Transverse colon (tissue), 4 donors: ENCODE measurements at regions not wholly inside any gene's neighbourhood (a gene's known extent, or its start where the extent isn't known, plus 50 kb on each side); places are given as distances from the start of the nearest gene placed in this dataset.
A peak's percentile ranks its signal among the peaks of the same experiment; 100 is the strongest.

Source experiments
- DNase-seq: peaks from one replicate; pipeline ENCODE4 v3.0.0-alpha.2; 2019
- H3K27ac ChIP-seq, 4 donors: fragments of 200-600 bp; sonication (generic); 2 replicates each; pipeline ENCODE4 v1.5.1; 2016 to 2018; ENCODE audit warnings: inconsistent platforms in 4 of 4
- H3K27me3 ChIP-seq: fragments of 200-600 bp; sonication (generic); 2 replicates; pipeline ENCODE4 v1.5.1; 2017; ENCODE audit warnings: inconsistent platforms
- H3K36me3 ChIP-seq, 4 donors: fragments of 200-600 bp; sonication (generic); 2 replicates each; pipeline ENCODE4 v1.5.1; 2017 to 2019; ENCODE audit warnings: inconsistent platforms in 4 of 4
- H3K4me1 ChIP-seq, 4 donors: fragments of 200-600 bp; sonication (generic); 2 replicates each; pipeline ENCODE4 v1.5.1; 2017 to 2020; ENCODE audit warnings: inconsistent platforms in 4 of 4
- H3K4me3 ChIP-seq, 4 donors: fragments of 200-600 bp; sonication (generic); 1 replicate in 1 of 4; 2 replicates in 3 of 4; pipeline versions ENCODE4 v1.5.1 to v1.6.1; 2017 to 2019; ENCODE audit warnings: inconsistent platforms in 4 of 4
- H3K9me3 ChIP-seq, 2 donors: fragments of 200-600 bp; sonication (generic); 2 replicates each; pipeline ENCODE4 v1.5.1; 2017 to 2019; ENCODE audit warnings: inconsistent platforms in 2 of 2
- CTCF ChIP-seq, 5 experiments: fragments of 200-600 bp in 3 of 5; fragments of 450-650 bp in 2 of 5; sonication (generic) in 3 of 5; IDR thresholded peaks; 1 replicate in 2 of 5; 2 replicates in 3 of 5; pipeline ENCODE4 v1.5.1; 2016 to 2017; ENCODE audit warnings: antibody characterized with exemption in 5 of 5, inconsistent platforms in 3 of 5, mild to moderate bottlenecking in 2 of 5, moderate library complexity in 1 of 5
- EP300 ChIP-seq: sonication (generic); formaldehyde crosslinking; IDR thresholded peaks from one replicate; pipeline ENCODE4 v1.6.1; 2017; ENCODE audit warnings: antibody characterized with exemption, low read depth
- POLR2A ChIP-seq: fragments of 450-650 bp; IDR thresholded peaks from one replicate; pipeline ENCODE4 v1.6.1; 2016; ENCODE audit warnings: antibody characterized with exemption, mild to moderate bottlenecking, moderate library complexity
- POLR2AphosphoS5 ChIP-seq, 3 donors: sonication (generic); formaldehyde crosslinking; IDR thresholded peaks; one replicate each; pipeline ENCODE4 v1.6.1; 2016; ENCODE audit warnings: antibody characterized with exemption in 3 of 3
- WGBS, 2 donors: methylation state at CpG; one replicate each; pipeline ENCODE4 v1.1.5; 2018; ENCODE audit warnings: low coverage in 1 of 2; 5-methylcytosine and 5-hydroxymethylcytosine counted together
- in situ Hi-C, 4 donors: fragments of 200-750 bp; cut with MboI; loops; one replicate each; pipeline versions ENCODE4 v1.15.0 to v1.15.1; 2017; ENCODE audit warnings: low sequenced_read_pairs in 3 of 4, low pct_ligation_motif_present in 1 of 4, low pct_unique_long_range_greater_than_20kb in 1 of 4
- intact Hi-C: fragments of 100-400 bp; cut with DNase I; formaldehyde crosslinking; loops from one replicate; pipeline ENCODE4 v1.15.1; 2023; ENCODE audit warnings: low total_unique reads

- Histone ChIP-seq H3K36me3 (no peaks in the 10 kb centered on the region), H3K4me3 (no peak overlapping the region), H3K9me3 (no peaks in the 10 kb centered on the region), H3K4me1 (no peaks in the 10 kb centered on the region), H3K27me3 (no peaks in the 10 kb centered on the region), H3K27ac (no peak overlapping the region)
- in situ Hi-C loops (no loop called here), intact Hi-C loops (no loop called here)
- TF ChIP-seq POLR2AphosphoS5 (IDR thresholded peaks at IDR 0.05): no peak
- no peak for DNase-seq
Observed at GRCh38 chr1:73644198-73644597, 553.8 kb downstream of the LRRIQ3 start.

- in situ Hi-C loops: no loop called here
- Histone ChIP-seq H3K4me1 (no peaks in the 10 kb centered on the region), H3K9me3 (no peaks in the 10 kb centered on the region), H3K27ac (no peak overlapping the region), H3K4me3 (no peak overlapping the region), H3K36me3 (no peaks in the 10 kb centered on the region), H3K27me3 (no peaks in the 10 kb centered on the region)
- no peak for TF ChIP-seq CTCF (IDR thresholded peaks at IDR 0.05)
- no peak for TF ChIP-seq POLR2A
- TF ChIP-seq EP300: no peak
- TF ChIP-seq POLR2AphosphoS5 (IDR thresholded peaks at IDR 0.05): no peak
- WGBS, 2 donors: 85 to 90% methylated on average over 5 of the region's 5 CpGs
- intact Hi-C loops: no loop called here
- no peak for DNase-seq
Observed at GRCh38 chr1:73639494-73639893, 558.5 kb downstream of the LRRIQ3 start.

- TF ChIP-seq POLR2A (no peak), POLR2AphosphoS5 (IDR thresholded peaks at IDR 0.05) (no peak), EP300 (no peak), CTCF (IDR thresholded peaks at IDR 0.05) (no peak)
- H3K27ac ChIP-seq: no peak overlapping the region
- no peaks in the 10 kb centered on the region for H3K4me1 ChIP-seq
- intact Hi-C loops (no loop called here), in situ Hi-C loops (no loop called here)
- no peak for DNase-seq
- WGBS, 2 donors: 69 to 81% methylated on average over 2 of the region's 2 CpGs
- no peaks in the 10 kb centered on the region for H3K27me3 ChIP-seq
- H3K36me3 ChIP-seq: no peaks in the 10 kb centered on the region
- no peaks in the 10 kb centered on the region for H3K9me3 ChIP-seq
- no peak overlapping the region for H3K4me3 ChIP-seq
Observed at GRCh38 chr1:73637264-73637663, 560.7 kb downstream of the LRRIQ3 start.

- Histone ChIP-seq H3K9me3 (no peaks in the 10 kb centered on the region), H3K27me3 (no peaks in the 10 kb centered on the region), H3K4me1 (no peaks in the 10 kb centered on the region), H3K4me3 (no peak overlapping the region), H3K36me3 (no peaks in the 10 kb centered on the region), H3K27ac (no peak overlapping the region)
- in situ Hi-C loops: no loop called here
- TF ChIP-seq EP300 (no peak), CTCF (IDR thresholded peaks at IDR 0.05) (peak in 1 of 5 experiments; percentile 10)
- intact Hi-C loops: no loop called here
- no peak for DNase-seq
- 18 to 60% methylated on average over 1 to 3 of the region's 3 CpGs for WGBS, 2 donors
Observed at GRCh38 chr1:73635021-73635420, 563.0 kb downstream of the LRRIQ3 start.

- Histone ChIP-seq H3K4me3 (no peak overlapping the region), H3K27me3 (no peaks in the 10 kb centered on the region), H3K4me1 (no peaks in the 10 kb centered on the region), H3K36me3 (no peaks in the 10 kb centered on the region), H3K27ac (no peak overlapping the region), H3K9me3 (no peaks in the 10 kb centered on the region)
- no peak for DNase-seq
- intact Hi-C loops (no loop called here), in situ Hi-C loops (no loop called here)
- TF ChIP-seq POLR2AphosphoS5 (IDR thresholded peaks at IDR 0.05): no peak
- TF ChIP-seq POLR2A: no peak
Observed at GRCh38 chr1:73627723-73628122, 570.3 kb downstream of the LRRIQ3 start.
